Skin of body (tissue), 1 donor: ENCODE measurements at regions not wholly inside any gene's neighbourhood (a gene's known extent, or its start where the extent isn't known, plus 50 kb on each side); places are given as distances from the start of the nearest gene placed in this dataset.
"Not testable (repeated sequence)": the region's sequence is repeated elsewhere in the genome, so short reads cannot be mapped to it uniquely, and the experiment has no call there.

Source experiments
- DNase-seq: peaks from one replicate; lab custom pipeline; 2025; lab: John Stamatoyannopoulos, UW

DNA sequence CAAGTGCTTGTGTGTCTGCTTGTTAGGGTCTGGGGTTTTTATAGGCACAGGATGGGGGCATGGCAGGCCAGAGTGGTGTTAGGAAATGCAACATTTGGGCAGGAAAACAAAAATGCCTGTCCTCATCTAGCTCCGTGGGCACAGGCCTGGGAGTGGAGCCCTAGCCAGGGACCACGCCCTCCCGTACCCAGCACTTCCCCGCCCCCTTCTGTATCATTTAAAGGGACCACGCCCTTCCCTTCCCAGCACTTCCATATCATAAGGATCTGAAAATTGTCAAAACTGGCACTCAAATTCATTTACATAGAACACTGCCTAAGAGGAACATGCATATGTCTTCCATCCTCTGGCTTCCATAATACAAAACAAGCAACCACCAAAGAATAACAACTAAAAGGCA, 185.8 kb downstream of the B3GLCT start:
- DNase-seq, result no peak

DNA sequence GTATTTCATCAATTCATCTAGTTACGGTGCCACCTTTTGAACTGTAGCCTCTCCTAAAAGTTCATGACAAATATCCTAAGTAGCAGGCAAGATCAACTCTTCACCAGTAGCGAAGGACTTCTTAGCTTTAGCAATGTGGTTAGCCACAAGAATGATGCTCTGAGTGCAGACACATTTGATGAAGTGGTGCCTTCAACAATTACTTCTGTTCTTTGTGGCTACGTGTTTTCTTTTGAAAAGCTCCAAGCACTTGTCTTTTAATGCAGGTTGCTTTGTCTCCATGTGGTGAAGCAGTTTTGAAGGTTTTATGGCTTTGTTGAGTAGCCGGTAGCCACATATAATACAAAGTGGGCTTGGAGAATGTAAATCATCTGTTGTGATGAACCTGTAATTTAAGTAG, 194.7 kb downstream of the B3GLCT start:
- no peak for DNase-seq

DNA sequence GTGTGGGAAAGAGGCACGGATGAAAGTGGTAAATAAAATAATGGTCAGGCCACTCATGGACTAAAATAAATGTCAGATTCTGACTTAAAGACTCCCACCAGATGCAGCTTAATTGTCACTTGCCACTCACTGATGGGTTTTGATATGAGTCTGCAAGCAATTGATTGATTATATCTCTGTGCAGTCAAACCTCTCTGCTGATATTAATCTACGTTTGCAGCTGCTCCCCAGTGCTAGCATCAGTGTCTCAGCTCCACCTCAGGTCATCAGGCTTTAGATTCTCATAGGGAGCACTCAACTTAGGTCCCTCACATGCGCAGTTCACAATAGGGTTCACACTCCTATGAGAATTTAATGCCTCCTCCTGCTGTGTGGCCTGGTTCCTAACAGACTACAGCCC, 195.3 kb downstream of the B3GLCT start:
- DNase-seq, result no peak

- DNase-seq, result no peak
Measured at GRCh38 chr13:31399690-31400089, 199.9 kb downstream of the B3GLCT start.

DNA sequence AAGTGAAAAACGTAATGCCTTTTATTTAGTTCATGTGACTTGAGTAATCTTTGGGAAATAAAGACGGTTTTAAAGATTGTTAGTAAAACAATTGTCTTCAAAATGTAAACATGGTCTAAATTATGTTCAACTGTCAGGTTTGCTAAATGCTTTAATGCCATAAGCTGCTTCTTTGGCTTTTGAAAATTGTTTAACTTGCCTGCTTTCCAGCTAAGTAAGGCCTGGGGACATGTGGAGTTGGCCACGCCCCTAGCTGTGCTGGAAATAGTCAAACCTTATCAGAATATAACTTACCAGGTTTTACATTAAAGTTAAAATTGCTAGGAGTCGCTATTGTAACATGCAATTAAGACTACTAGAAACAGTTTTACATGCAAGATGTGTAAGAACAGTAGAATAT, 203.9 kb downstream of the B3GLCT start:
- not testable (repeated sequence) for DNase-seq

DNA sequence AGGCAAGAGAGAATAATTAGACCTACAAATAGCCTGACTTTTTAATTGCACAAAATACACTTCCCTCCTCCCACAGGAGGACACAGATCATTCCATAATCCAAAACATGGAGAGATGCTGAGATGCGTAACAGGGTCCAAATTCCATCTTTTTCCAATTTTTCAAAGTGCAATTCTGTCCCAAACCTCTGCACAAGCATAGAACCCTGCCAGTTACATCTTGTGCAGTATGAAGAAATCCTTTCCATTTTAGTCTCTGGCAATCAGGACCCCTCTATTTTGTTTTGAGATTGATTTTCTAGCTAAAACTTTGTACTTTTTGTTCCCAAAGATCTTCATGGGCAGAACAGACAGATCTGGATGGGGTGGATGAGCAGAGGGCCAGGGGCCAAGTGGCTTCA, 209.2 kb downstream of the B3GLCT start:
- DNase-seq, result no peak

GRCh38 chr13:31409678-31410356, 210.0 kb downstream of the B3GLCT start:
- no peak for DNase-seq

DNA sequence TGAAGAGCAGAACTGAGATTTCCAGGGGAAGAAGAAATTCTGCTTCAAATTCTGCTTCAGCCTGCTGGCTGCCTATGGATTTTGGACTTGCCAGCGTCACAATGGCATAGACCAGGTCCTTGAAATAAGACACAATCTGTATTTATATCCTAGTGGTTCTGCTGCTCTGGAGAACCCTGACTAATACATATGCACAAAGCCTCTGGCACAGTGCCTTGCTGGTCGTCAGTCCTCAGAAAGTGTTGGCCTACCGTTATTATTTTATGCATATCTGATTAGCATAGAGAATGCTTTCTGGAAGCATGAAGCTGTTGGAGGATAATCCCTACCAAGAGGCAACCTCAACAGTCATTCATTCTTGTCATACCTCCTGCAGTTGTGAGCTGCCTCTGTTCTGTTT, 213.7 kb downstream of the B3GLCT start:
- DNase-seq, result no peak

GRCh38 chr13:31416066-31416465, 216.3 kb downstream of the B3GLCT start:
- no peak for DNase-seq

DNA sequence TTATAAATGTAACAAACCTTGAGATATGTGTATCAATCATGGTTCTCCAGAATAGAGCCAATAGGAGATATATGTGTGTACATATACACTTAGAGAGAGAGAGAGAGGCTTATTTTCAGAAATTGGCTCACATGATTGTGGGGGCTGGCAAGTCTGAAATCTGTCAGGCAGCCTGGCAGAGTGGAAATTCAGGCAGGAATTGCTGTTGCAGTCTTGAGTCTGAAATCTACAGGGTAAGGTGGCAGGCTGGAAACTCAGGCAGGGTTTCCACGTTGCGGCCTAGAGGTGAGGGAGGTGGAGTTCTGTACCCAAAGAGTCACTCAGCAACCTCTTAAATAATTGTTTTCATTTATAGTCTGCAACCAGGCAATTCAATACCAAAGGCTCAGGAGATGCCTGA, 218.4 kb downstream of the B3GLCT start:
- no peak for DNase-seq

DNA sequence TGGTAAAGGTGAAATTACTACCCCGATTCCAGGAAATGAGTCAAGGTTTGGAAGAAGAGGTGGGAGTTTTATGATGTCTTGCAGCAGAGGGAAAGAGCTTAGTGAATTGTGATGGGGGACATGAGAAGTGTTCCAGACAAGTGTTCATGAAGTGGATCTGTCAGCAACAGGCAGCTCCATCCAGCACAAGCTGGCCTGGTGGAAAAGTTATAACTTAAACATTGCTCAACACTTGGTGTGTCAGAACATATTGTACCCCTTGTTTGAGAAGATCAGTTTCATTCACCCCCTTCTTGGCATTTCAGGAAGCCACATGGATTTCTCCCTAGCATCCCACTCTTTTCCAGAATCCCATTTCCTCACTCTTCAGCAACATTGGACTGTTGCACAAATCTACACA, 222.0 kb downstream of the B3GLCT start:
- no peak for DNase-seq

GRCh38 chr13:31424130-31424729, 224.5 kb downstream of the B3GLCT start:
- peak; percentile 45 for DNase-seq

- no peak for DNase-seq
Measured at GRCh38 chr13:31426395-31426794, 226.6 kb downstream of the B3GLCT start.

- no peak for DNase-seq
Measured at GRCh38 chr13:31427151-31428100, 227.7 kb downstream of the B3GLCT start.

GRCh38 chr13:31431722-31432137, 232.0 kb downstream of the B3GLCT start:
- no peak for DNase-seq

GRCh38 chr13:31433207-31433606, 233.4 kb downstream of the B3GLCT start:
- DNase-seq, result peak; percentile 86

- peak; percentile 35 for DNase-seq
Measured at GRCh38 chr13:31433746-31434145, 234.0 kb downstream of the B3GLCT start.

DNA sequence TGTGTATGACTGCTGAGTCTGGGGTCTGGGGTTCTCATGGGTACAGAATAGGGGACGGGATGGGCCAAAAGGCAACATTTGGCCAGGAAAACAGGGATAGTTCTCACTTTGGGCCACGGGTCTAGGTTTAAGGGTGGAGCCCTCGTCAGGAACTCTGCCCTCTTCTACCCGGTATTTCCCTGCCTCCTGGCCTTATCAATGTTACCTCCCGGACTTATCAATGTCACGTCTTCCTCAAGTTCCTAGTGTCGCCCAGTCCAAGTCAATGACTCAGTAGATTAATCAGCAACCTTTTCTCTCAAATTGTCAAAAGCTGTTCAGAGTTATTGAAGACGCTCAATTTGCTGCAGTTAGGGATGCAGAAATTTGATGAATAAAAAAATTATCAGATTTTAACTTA, 234.8 kb downstream of the B3GLCT start:
- no peak for DNase-seq

- DNase-seq, result no peak
Measured at GRCh38 chr13:31435536-31435935, 235.8 kb downstream of the B3GLCT start.

DNA sequence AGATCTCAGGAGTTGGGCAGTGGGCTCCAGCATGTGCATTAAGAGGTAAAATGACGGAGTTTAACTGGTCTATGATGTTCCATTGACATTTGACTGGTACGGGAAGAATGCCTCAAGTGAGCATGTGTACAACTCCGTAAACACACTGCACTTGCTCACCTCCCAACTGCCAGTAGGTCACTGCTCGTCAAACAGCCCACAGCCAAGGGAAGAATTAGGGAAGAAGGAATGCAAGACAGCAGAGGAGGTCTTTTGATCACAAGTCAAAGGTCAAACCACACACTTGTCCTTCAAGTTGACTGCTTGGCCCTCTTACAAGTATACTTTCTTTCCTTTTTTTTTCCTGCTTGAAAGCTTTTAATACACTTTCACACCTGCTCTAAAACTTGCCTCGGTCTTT, 236.7 kb downstream of the B3GLCT start:
- DNase-seq, result no peak

GRCh38 chr13:31437975-31438374, 238.2 kb downstream of the B3GLCT start:
- no peak for DNase-seq

GRCh38 chr13:31440132-31440531, 240.4 kb downstream of the B3GLCT start:
- DNase-seq, result no peak
